ENCODE measurements at regions not wholly inside any gene's neighbourhood (a gene's known extent, or its start where the extent isn't known, plus 50 kb on each side); places are given as distances from the start of the nearest gene placed in this dataset.
"Not testable (repeated sequence)": the region's sequence is repeated elsewhere in the genome, so short reads cannot be mapped to it uniquely, and the experiment has no call there.

DNA sequence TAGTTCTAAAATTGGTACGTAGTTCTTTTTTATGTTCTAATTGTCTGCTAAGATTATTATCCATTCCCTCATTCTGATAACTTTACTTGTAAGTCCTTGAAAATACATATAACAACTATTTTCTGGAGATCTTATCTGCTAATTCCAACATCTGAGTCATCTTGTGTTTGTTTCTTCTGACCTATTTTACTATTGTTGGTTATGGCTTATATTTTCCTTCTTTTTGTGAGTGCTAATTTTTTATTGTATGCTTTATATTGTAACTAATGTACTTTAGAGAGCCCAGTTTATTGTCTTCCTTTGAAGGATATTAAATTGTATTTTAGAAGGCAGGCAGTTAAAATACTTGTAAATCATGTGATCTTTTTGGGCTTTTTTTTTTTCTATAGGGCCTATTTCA is 149.3 kb upstream of the LRFN5 start:
- Mint-ChIP-seq H3K36me3 (no peaks in the 10 kb centered on the region), H3K27ac (no peak overlapping the region), H3K27me3 (no peaks in the 10 kb centered on the region), H3K4me1 (no peaks in the 10 kb centered on the region), H3K4me3 (no peak overlapping the region), H3K9me3 (peaks cover 3% of the 10 kb centered on the region)
- ATAC-seq, result no peak

DNA sequence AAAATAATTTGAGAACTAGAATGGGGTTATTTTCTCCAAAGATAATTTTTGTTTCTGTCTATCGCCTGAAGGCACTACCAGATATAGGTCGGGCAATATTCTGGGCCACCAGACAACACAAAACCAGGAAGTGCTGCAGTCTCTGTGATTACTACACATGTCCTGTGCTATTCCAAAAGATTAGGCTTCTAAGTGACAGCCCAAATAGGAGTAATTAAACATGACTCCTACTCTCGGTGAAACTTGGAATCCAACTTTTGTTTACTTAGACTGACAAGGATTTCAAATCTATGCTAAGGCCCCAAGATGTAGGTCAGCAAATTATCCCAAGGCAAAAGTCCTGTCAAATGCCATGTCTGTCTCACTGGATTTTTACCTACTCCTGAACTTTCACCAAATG is 157.6 kb upstream of the LRFN5 start:
- Mint-ChIP-seq H3K4me1 (no peaks in the 10 kb centered on the region), H3K9me3 (no peaks in the 10 kb centered on the region), H3K27me3 (no peaks in the 10 kb centered on the region), H3K4me3 (no peak overlapping the region), H3K36me3 (no peaks in the 10 kb centered on the region), H3K27ac (no peak overlapping the region)
- ATAC-seq, result no peak

DNA sequence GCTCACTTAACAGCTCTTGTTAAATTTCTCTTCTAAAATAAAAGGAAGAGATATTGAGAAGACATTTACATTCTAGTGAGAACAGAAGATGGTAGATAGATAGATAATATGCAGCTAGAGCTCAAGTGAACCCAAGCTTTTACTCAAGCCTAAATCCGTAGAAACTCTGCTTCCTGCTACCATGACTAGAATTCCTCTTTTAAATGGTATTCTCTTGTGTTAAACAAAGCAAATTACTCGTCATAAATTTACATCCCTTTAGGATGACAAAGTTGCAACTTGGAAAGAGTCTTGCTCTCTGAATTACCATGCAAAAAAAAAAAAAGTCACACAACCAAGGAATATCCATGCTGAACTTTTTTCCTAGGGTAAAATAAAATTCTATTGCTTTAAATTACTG is 160.7 kb upstream of the LRFN5 start:
- no peak for ATAC-seq
- H3K9me3 Mint-ChIP-seq, result no peaks in the 10 kb centered on the region
- no peaks in the 10 kb centered on the region for H3K27me3 Mint-ChIP-seq
- H3K27ac Mint-ChIP-seq, result no peak overlapping the region
- no peak overlapping the region for H3K4me3 Mint-ChIP-seq
- no peaks in the 10 kb centered on the region for H3K4me1 Mint-ChIP-seq
- no peaks in the 10 kb centered on the region for H3K36me3 Mint-ChIP-seq

DNA sequence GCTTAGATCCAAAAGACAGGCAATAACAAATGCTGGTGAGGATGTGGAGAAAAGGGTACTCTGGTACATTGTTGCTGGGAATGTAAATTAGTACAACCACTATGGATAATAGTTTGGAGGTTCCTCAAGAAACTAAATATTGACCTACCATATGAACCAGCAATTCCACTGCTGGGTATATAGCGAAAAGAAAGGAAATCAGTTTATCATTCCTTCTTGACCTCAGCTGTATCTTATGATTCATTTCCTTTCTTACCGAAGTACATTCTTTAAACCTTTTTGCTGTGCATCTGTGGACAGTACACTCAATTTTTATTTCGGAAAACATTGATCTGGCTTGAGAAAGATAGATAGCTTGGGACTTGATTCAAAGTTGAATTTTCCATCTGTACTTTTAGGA is 183.2 kb upstream of the LRFN5 start:
- Mint-ChIP-seq H3K27ac (no peak overlapping the region), H3K36me3 (no peaks in the 10 kb centered on the region), H3K4me3 (no peak overlapping the region), H3K4me1 (no peaks in the 10 kb centered on the region), H3K9me3 (no peaks in the 10 kb centered on the region), H3K27me3 (no peaks in the 10 kb centered on the region)
- no peak for ATAC-seq

DNA sequence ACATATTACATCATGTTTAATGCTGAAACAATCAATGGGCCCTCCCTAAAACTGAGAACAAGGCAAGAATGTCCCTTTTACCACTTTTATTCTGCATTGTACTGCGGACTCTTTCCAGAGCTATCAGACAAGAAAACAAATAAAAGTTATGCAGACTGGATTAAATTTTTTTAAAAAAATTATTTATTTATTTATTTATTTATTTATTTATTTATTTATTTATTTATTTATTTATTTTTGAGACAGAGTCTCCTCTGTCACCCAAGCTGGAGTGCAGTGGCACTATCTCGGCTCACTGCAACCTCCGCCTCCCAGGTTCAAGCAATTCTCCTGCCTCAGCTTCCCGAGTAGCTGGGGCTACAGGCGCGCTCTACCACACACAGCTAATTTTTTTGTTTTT is 185.4 kb upstream of the LRFN5 start:
- not testable (repeated sequence) for H3K27me3 Mint-ChIP-seq, H3K36me3 Mint-ChIP-seq, H3K4me1 Mint-ChIP-seq, H3K9me3 Mint-ChIP-seq, ATAC-seq, H3K4me3 Mint-ChIP-seq, H3K27ac Mint-ChIP-seq

DNA sequence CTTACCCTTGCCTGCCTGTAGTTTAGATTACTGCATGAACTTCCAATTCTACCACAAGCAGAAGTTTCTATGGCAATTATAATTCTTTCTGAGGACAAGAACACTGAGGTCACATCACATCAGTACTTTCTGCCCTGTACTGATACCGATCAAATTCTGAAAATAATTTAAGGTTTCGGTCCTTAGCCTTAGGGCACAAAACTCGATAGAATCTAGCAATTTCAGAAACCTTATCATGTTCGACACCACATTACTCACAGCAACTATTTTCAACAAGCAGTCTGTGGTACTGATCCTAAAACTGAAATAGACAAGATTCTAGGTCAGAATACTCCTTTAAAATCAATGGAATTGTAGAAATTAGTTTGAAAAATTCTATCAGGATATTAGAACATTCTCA is 187.0 kb upstream of the LRFN5 start:
- Mint-ChIP-seq H3K27ac (no peak overlapping the region), H3K36me3 (no peaks in the 10 kb centered on the region), H3K4me1 (no peaks in the 10 kb centered on the region), H3K27me3 (no peaks in the 10 kb centered on the region), H3K4me3 (no peak overlapping the region), H3K9me3 (peaks cover 4% of the 10 kb centered on the region)
- no peak for ATAC-seq

DNA sequence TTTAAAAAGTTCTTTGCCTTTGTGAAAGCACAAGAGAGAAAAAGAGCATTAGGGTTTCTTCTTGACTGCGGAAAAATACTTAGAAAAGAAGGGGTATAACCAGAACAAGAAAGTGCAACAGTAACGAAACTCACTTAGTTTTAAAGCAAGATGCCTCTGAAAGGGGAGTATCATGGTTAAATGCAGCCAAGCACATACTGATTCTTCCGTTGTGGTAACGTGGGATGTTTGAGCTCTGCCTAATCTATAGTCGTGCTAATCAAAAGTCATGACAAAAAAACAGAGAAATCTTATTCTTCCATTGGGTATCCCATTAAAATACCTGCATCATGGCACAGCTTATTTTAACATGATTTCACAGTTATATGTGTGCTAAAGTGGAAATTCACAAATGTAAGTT is 187.8 kb upstream of the LRFN5 start:
- H3K4me1 Mint-ChIP-seq, result no peaks in the 10 kb centered on the region
- H3K4me3 Mint-ChIP-seq, result no peak overlapping the region
- ATAC-seq, result no peak
- H3K27ac Mint-ChIP-seq, result no peak overlapping the region
- no peaks in the 10 kb centered on the region for H3K36me3 Mint-ChIP-seq
- H3K27me3 Mint-ChIP-seq, result no peaks in the 10 kb centered on the region
- H3K9me3 Mint-ChIP-seq, result peaks cover 4% of the 10 kb centered on the region

DNA sequence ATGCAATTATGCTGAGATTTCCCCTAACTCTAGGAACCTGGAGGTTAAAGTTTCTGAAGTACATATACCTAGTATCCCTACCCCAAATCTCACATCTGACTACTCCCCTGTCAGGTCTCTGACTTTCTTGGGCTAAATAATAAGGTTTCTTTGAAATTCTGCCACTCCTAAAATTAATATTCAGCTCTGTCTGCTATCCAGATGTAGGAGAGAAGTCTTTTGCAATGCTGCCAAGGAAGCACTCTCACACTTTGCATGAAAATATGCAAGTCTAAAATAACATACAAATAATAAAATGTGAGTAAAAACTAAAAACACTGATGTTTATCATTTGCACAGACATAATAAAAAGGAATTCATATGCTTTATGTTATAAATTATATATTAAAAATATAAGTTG is 196.9 kb upstream of the LRFN5 start:
- Mint-ChIP-seq H3K36me3 (no peaks in the 10 kb centered on the region), H3K4me1 (no peaks in the 10 kb centered on the region), H3K27me3 (no peaks in the 10 kb centered on the region), H3K27ac (no peak overlapping the region), H3K9me3 (no peaks in the 10 kb centered on the region), H3K4me3 (no peak overlapping the region)
- ATAC-seq, result no peak

DNA sequence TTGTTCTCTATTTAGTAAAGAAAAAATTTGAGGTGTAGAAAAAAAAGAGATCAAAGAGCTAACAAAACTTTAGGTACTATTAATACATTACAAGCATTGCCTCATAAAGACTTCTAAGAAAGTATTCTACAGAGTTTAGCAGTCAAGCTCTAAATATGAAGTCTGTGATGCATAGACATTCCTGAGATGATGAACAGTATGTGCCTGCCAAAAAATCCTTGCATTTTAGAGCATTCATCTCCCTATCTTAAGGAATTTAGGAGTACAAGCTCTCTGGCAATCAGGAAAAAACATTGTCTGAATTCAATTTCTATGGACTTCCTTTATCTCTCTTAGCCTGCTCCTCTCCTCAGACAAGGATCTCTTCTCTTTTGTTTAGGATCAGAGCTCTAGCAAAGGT is 202.6 kb upstream of the LRFN5 start:
- no peaks in the 10 kb centered on the region for H3K27me3 Mint-ChIP-seq
- H3K36me3 Mint-ChIP-seq, result no peaks in the 10 kb centered on the region
- H3K4me3 Mint-ChIP-seq, result no peak overlapping the region
- ATAC-seq, result no peak
- no peaks in the 10 kb centered on the region for H3K4me1 Mint-ChIP-seq
- no peak overlapping the region for H3K27ac Mint-ChIP-seq
- H3K9me3 Mint-ChIP-seq, result no peaks in the 10 kb centered on the region

DNA sequence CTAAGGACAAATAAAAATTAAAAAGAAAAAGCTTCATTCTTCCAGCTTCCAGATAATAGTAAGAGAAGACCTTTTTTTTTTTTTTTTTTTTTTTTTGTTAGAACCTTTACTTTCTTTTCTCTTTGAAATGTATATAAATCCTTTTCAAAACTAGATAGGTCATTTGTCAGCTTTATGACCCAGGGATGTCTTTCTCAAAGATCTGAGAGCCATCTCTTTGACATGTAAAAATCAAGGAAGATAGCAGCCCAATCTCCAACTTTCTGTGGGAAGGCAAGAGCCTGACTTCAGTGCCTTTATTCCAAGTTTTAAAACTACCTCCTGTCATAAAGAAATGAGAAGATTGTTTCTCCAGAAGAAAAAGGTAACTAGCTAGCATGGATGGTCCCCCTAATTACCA is 203.3 kb upstream of the LRFN5 start:
- Mint-ChIP-seq H3K36me3 (no peaks in the 10 kb centered on the region), H3K9me3 (no peaks in the 10 kb centered on the region), H3K27ac (no peak overlapping the region), H3K4me3 (no peak overlapping the region), H3K4me1 (no peaks in the 10 kb centered on the region), H3K27me3 (no peaks in the 10 kb centered on the region)
- ATAC-seq, result no peak

DNA sequence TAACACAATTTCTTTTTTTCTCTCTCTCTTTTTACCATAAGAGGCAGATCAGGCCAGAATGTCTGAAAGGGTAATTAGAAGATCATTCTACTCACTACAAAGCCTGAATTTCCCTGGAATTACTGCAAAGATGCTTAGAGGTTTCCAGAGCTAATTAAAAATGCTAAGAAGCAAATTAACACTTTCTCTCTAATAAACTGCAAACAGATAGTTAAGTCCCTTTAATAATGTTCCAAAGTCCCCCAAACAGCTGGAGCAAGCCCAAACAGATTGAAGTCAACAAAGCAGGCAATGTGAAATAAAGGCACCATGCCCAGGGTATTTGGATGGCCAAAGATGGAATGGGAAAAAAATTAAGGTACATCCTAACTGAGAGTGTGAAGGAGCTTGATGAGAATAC is 208.8 kb upstream of the LRFN5 start:
- Mint-ChIP-seq H3K36me3 (no peaks in the 10 kb centered on the region), H3K4me3 (no peak overlapping the region)
- no peak for ATAC-seq

DNA sequence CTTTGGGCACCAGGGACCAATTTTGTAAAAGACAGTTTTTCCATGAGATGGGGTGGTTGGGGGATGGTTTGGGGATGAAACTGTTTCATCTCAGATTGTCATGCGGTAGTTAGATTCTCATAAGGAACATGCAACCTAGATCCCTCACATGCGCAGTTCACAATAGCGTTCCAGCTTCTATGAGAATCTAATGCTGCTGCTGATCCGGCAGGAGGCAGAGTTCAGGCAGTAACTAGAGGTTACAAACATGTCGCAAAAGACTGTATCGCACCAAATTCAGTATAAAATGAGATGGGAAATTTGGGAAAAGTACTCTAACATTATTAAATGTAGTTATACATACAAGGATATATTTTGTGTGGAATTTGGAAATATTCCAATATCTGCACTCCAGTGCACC is 213.2 kb upstream of the LRFN5 start:
- no peak overlapping the region for H3K4me3 Mint-ChIP-seq
- no peak for ATAC-seq
- H3K27ac Mint-ChIP-seq, result no peak overlapping the region
- H3K9me3 Mint-ChIP-seq, result no peaks in the 10 kb centered on the region
- no peaks in the 10 kb centered on the region for H3K4me1 Mint-ChIP-seq
- no peaks in the 10 kb centered on the region for H3K27me3 Mint-ChIP-seq
- no peaks in the 10 kb centered on the region for H3K36me3 Mint-ChIP-seq

More for the DNA sequence above, 208.8 kb upstream of the LRFN5 start:
- H3K4me1 Mint-ChIP-seq, result no peaks in the 10 kb centered on the region
- H3K9me3 Mint-ChIP-seq, result no peaks in the 10 kb centered on the region
- no peaks in the 10 kb centered on the region for H3K27me3 Mint-ChIP-seq
- no peak overlapping the region for H3K27ac Mint-ChIP-seq

DNA sequence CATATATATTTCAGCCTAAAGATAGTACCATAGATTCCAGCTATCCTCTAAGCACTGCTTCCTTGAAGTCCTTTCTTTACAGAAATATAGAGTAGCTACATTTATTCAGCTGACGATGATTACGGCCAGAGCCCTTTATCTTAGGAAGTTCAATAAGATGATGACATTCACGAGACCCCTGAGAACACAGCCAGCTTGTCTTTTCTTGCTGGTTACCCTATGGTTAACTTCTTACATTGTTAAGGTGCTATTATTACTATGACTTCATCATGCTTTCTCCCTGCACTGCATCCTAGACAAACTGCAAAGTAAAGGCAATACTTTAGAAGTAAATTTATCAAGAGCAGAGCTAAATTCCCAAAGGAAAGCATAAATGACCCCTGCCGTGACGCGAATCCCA is 214.4 kb upstream of the LRFN5 start:
- no peaks in the 10 kb centered on the region for H3K36me3 Mint-ChIP-seq
- no peak overlapping the region for H3K27ac Mint-ChIP-seq
- H3K27me3 Mint-ChIP-seq, result no peaks in the 10 kb centered on the region
- H3K4me1 Mint-ChIP-seq, result no peaks in the 10 kb centered on the region
- no peak overlapping the region for H3K4me3 Mint-ChIP-seq
- H3K9me3 Mint-ChIP-seq, result no peaks in the 10 kb centered on the region
- no peak for ATAC-seq

DNA sequence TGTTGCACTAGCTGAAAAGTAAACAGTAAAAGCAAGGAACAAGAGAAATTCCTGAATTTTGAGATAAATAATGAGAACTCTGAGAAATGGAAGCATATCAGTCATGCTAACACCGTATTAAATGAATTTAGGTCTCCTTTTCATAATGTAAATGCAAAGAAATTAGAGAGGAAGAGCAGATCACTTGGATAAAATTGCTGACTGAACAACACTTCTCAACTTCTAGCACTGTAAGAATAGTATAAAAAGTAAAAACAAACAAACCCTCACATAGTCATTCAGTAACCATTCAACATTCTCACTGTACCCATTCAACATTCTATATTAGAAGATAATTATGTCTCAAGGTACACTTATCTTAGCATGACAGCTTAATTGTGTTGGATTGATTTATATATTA is 217.3 kb upstream of the LRFN5 start:
- no peaks in the 10 kb centered on the region for H3K27me3 Mint-ChIP-seq
- no peak overlapping the region for H3K27ac Mint-ChIP-seq
- H3K4me3 Mint-ChIP-seq, result no peak overlapping the region
- no peaks in the 10 kb centered on the region for H3K4me1 Mint-ChIP-seq
- no peak for ATAC-seq
- H3K9me3 Mint-ChIP-seq, result no peaks in the 10 kb centered on the region
- H3K36me3 Mint-ChIP-seq, result no peaks in the 10 kb centered on the region

DNA sequence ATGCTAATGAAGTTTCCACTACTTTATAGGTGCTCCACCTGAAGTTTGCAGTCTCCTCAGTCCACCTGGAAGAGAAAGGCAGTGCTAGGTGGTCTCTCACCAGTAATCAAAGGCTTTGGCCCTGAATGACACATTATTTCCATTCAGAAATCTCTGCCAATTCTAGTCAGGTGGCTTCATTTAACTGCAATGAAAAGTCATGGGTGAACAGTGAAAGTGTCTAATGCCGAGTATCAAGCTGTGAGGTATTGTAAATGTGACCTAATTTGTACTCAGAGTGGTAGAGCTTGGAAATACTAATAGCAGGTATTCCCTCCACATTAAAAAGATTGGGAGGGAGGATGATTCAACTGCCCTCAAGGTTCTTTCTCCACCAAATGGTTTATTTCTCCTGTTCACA is 220.9 kb upstream of the LRFN5 start:
- Mint-ChIP-seq H3K27me3 (no peaks in the 10 kb centered on the region), H3K27ac (no peak overlapping the region), H3K4me3 (no peak overlapping the region), H3K9me3 (no peaks in the 10 kb centered on the region), H3K4me1 (no peaks in the 10 kb centered on the region), H3K36me3 (no peaks in the 10 kb centered on the region)
- ATAC-seq, result no peak

DNA sequence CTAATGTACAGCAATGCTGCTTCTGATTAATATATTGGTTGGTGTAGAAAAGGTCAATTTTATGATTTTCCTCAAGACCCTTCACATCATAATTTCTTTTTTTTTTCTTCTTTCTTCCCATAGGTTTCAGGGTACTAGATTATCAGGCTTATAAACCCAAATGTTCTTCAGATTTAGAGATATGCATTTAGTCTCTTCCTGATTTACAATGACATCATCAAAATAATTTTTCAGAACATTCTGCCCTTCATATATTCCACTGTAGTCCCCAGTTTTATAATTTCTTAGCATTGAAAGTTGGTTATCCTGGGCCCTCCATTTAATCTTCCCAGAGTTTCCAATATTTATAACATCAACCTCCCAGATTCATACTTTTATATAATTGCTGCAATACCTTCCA is 226.7 kb upstream of the LRFN5 start:
- H3K9me3 Mint-ChIP-seq, result no peaks in the 10 kb centered on the region
- no peaks in the 10 kb centered on the region for H3K27me3 Mint-ChIP-seq
- no peak overlapping the region for H3K4me3 Mint-ChIP-seq
- H3K36me3 Mint-ChIP-seq, result no peaks in the 10 kb centered on the region
- no peak overlapping the region for H3K27ac Mint-ChIP-seq
- H3K4me1 Mint-ChIP-seq, result no peaks in the 10 kb centered on the region
- ATAC-seq, result no peak

DNA sequence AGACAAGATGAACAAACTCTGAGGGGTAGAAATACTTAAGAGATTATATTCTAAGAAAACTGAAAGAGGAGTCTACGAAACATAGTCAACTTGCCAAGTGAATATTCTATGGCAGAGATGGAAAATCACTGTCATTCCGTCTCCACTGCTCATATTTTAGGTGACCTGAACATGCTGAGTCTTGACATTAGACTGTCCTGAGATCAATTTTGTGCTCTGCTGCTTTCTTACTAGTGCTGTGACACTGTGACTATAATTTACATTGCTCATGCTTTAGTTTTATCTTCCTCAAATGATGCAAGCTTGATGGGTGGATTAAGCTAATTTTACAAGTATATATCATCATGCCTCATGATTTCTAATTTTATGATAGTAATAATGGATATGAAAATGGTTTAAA is 228.2 kb upstream of the LRFN5 start:
- no peak for ATAC-seq
- no peak overlapping the region for H3K4me3 Mint-ChIP-seq
- H3K36me3 Mint-ChIP-seq, result no peaks in the 10 kb centered on the region
- H3K4me1 Mint-ChIP-seq, result no peaks in the 10 kb centered on the region
- H3K9me3 Mint-ChIP-seq, result peaks cover 4% of the 10 kb centered on the region
- H3K27me3 Mint-ChIP-seq, result no peaks in the 10 kb centered on the region
- no peak overlapping the region for H3K27ac Mint-ChIP-seq
